ENCODE measurements at regions not wholly inside any gene's neighbourhood (a gene's known extent, or its start where the extent isn't known, plus 50 kb on each side); places are given as distances from the start of the nearest gene placed in this dataset.
"Not testable (repeated sequence)": the region's sequence is repeated elsewhere in the genome, so short reads cannot be mapped to it uniquely, and the experiment has no call there.

- not testable (repeated sequence) for H3K9me3 ChIP-seq (ENCODE audit: insufficient read depth, low read depth, low read length); H4K91ac ChIP-seq (ENCODE audit: low read depth, low read length); H2BK5ac ChIP-seq (ENCODE audit: low read depth, low read length, poor library complexity); H3K79me2 ChIP-seq (ENCODE audit: control insufficient read depth, insufficient read depth, low read length, poor library complexity); H3K18ac ChIP-seq (ENCODE audit: low read length); H4K12ac ChIP-seq (ENCODE audit: low read depth, low read length); H3K4me1 ChIP-seq (ENCODE audit: control insufficient read depth in 1 of 2, insufficient read depth in 2 of 2, low read length in 2 of 2); H2BK120ac ChIP-seq (ENCODE audit: insufficient read depth, low read length, poor library complexity); H3K14ac ChIP-seq (ENCODE audit: low read length); H3K9ac ChIP-seq (ENCODE audit: low read length); DNase-seq; H3K4me2 ChIP-seq (ENCODE audit: low read length); H3K36me3 ChIP-seq (ENCODE audit: control insufficient read depth in 1 of 2, insufficient read depth in 2 of 2, low read length in 2 of 2); H3K79me1 ChIP-seq (ENCODE audit: low read length); H3K27me3 ChIP-seq (ENCODE audit: insufficient read depth, low read length); H3K4me3 ChIP-seq (ENCODE audit: low read depth, low read length); H2BK12ac ChIP-seq (ENCODE audit: low read length); H2AFZ ChIP-seq (ENCODE audit: insufficient read depth, low read length, poor library complexity); H3K23ac ChIP-seq (ENCODE audit: low read length); H4K8ac ChIP-seq (ENCODE audit: low read depth, low read length); H3K27ac ChIP-seq (ENCODE audit: low read depth, low read length); H2AK5ac ChIP-seq (ENCODE audit: low read length); H3K4ac ChIP-seq (ENCODE audit: low read depth, low read length)
- WGBS (ENCODE audit: extremely low coverage, insufficient coverage, insufficient read length): no CpG with 5 or more reads among the region's 28 CpGs
Observed at GRCh38 chr21:6120863-6121262, 4400.5 kb upstream of the TPTE start.

- H3K23ac ChIP-seq (ENCODE audit: low read length); H4K12ac ChIP-seq (ENCODE audit: low read depth, low read length); H3K4me2 ChIP-seq (ENCODE audit: low read length); H2AFZ ChIP-seq (ENCODE audit: insufficient read depth, low read length, poor library complexity); H3K4me3 ChIP-seq (ENCODE audit: low read depth, low read length); H4K8ac ChIP-seq (ENCODE audit: low read depth, low read length); H3K27ac ChIP-seq (ENCODE audit: low read depth, low read length); H3K18ac ChIP-seq (ENCODE audit: low read length); H3K79me2 ChIP-seq (ENCODE audit: control insufficient read depth, insufficient read depth, low read length, poor library complexity); H2BK12ac ChIP-seq (ENCODE audit: low read length); H3K4me1 ChIP-seq (ENCODE audit: control insufficient read depth in 1 of 2, insufficient read depth in 2 of 2, low read length in 2 of 2); H3K14ac ChIP-seq (ENCODE audit: low read length); H3K4ac ChIP-seq (ENCODE audit: low read depth, low read length); DNase-seq; H4K91ac ChIP-seq (ENCODE audit: low read depth, low read length); H3K36me3 ChIP-seq (ENCODE audit: control insufficient read depth in 1 of 2, insufficient read depth in 2 of 2, low read length in 2 of 2); H3K9me3 ChIP-seq (ENCODE audit: insufficient read depth, low read depth, low read length); H3K9ac ChIP-seq (ENCODE audit: low read length); H2BK120ac ChIP-seq (ENCODE audit: insufficient read depth, low read length, poor library complexity); H3K27me3 ChIP-seq (ENCODE audit: insufficient read depth, low read length); H2BK5ac ChIP-seq (ENCODE audit: low read depth, low read length, poor library complexity); H2AK5ac ChIP-seq (ENCODE audit: low read length); H3K79me1 ChIP-seq (ENCODE audit: low read length): not testable (repeated sequence)
- WGBS (ENCODE audit: extremely low coverage, insufficient coverage, insufficient read length): no CpG with 5 or more reads among the region's 13 CpGs
Observed at GRCh38 chr21:6122629-6123028, 4398.8 kb upstream of the TPTE start.

- not testable (repeated sequence) for H4K91ac ChIP-seq (ENCODE audit: low read depth, low read length); H3K9me3 ChIP-seq (ENCODE audit: insufficient read depth, low read depth, low read length); H3K27me3 ChIP-seq (ENCODE audit: insufficient read depth, low read length); H3K79me1 ChIP-seq (ENCODE audit: low read length); H3K23ac ChIP-seq (ENCODE audit: low read length); H2AK5ac ChIP-seq (ENCODE audit: low read length); DNase-seq; H2BK120ac ChIP-seq (ENCODE audit: insufficient read depth, low read length, poor library complexity); H2BK5ac ChIP-seq (ENCODE audit: low read depth, low read length, poor library complexity); H4K12ac ChIP-seq (ENCODE audit: low read depth, low read length); H3K9ac ChIP-seq (ENCODE audit: low read length); H3K27ac ChIP-seq (ENCODE audit: low read depth, low read length); H3K14ac ChIP-seq (ENCODE audit: low read length); H3K4me1 ChIP-seq (ENCODE audit: control insufficient read depth in 1 of 2, insufficient read depth in 2 of 2, low read length in 2 of 2); H3K4me2 ChIP-seq (ENCODE audit: low read length); H3K36me3 ChIP-seq (ENCODE audit: control insufficient read depth in 1 of 2, insufficient read depth in 2 of 2, low read length in 2 of 2); H3K4ac ChIP-seq (ENCODE audit: low read depth, low read length); H3K18ac ChIP-seq (ENCODE audit: low read length); H4K8ac ChIP-seq (ENCODE audit: low read depth, low read length); H3K79me2 ChIP-seq (ENCODE audit: control insufficient read depth, insufficient read depth, low read length, poor library complexity); H2AFZ ChIP-seq (ENCODE audit: insufficient read depth, low read length, poor library complexity); H3K4me3 ChIP-seq (ENCODE audit: low read depth, low read length); H2BK12ac ChIP-seq (ENCODE audit: low read length)
- no CpG with 5 or more reads among the region's 6 CpGs for WGBS (ENCODE audit: extremely low coverage, insufficient coverage, insufficient read length)
Observed at GRCh38 chr21:6123224-6123623, 4398.2 kb upstream of the TPTE start.

- H3K14ac ChIP-seq (ENCODE audit: low read length); H2AK5ac ChIP-seq (ENCODE audit: low read length); H2BK5ac ChIP-seq (ENCODE audit: low read depth, low read length, poor library complexity); H3K79me2 ChIP-seq (ENCODE audit: control insufficient read depth, insufficient read depth, low read length, poor library complexity); H4K91ac ChIP-seq (ENCODE audit: low read depth, low read length); H4K8ac ChIP-seq (ENCODE audit: low read depth, low read length); H3K9me3 ChIP-seq (ENCODE audit: insufficient read depth, low read depth, low read length); H3K4ac ChIP-seq (ENCODE audit: low read depth, low read length); H3K23ac ChIP-seq (ENCODE audit: low read length); H3K27me3 ChIP-seq (ENCODE audit: insufficient read depth, low read length); H3K4me1 ChIP-seq (ENCODE audit: control insufficient read depth in 1 of 2, insufficient read depth in 2 of 2, low read length in 2 of 2); H2AFZ ChIP-seq (ENCODE audit: insufficient read depth, low read length, poor library complexity); H3K9ac ChIP-seq (ENCODE audit: low read length); H3K4me3 ChIP-seq (ENCODE audit: low read depth, low read length); H3K4me2 ChIP-seq (ENCODE audit: low read length); H3K27ac ChIP-seq (ENCODE audit: low read depth, low read length); H4K12ac ChIP-seq (ENCODE audit: low read depth, low read length); H2BK12ac ChIP-seq (ENCODE audit: low read length); H2BK120ac ChIP-seq (ENCODE audit: insufficient read depth, low read length, poor library complexity); H3K79me1 ChIP-seq (ENCODE audit: low read length); H3K36me3 ChIP-seq (ENCODE audit: control insufficient read depth in 1 of 2, insufficient read depth in 2 of 2, low read length in 2 of 2); H3K18ac ChIP-seq (ENCODE audit: low read length): not testable (repeated sequence)
- peak in 1 of 2 donors; percentile 69 for DNase-seq
- no CpG with 5 or more reads among the region's 24 CpGs for WGBS (ENCODE audit: extremely low coverage, insufficient coverage, insufficient read length)
Observed at GRCh38 chr21:6125549-6126240, 4395.7 kb upstream of the TPTE start.

Measured in trophoblast cell (in vitro differentiated cells and primary cell).